Prostate gland (tissue), 2 donors: ENCODE measurements at regions not wholly inside any gene's neighbourhood (a gene's known extent, or its start where the extent isn't known, plus 50 kb on each side); places are given as distances from the start of the nearest gene placed in this dataset.

ENCODE experiments used
- DNase-seq: peaks from one replicate; pipeline ENCODE4 v3.0.0-alpha.2; 2019; ENCODE audit warnings: low spot score
- H3K27ac ChIP-seq, 2 donors: fragments of 200-600 bp; sonication (generic); 2 replicates each; pipeline ENCODE4 v1.5.1; 2017 to 2019
- H3K27me3 ChIP-seq: fragments of 200-600 bp; sonication (generic); replicated peaks from 2 replicates; pipeline ENCODE4 v1.5.1; 2019; ENCODE audit not compliant: insufficient read depth
- H3K36me3 ChIP-seq, 2 donors: fragments of 200-600 bp; sonication (generic); 1 replicate in 1 of 2; 2 replicates in 1 of 2; pipeline versions ENCODE4 v1.5.1 to v1.8.1; 2017 to 2019
- H3K4me1 ChIP-seq: fragments of 200-600 bp; sonication (generic); replicated peaks from 2 replicates; pipeline ENCODE4 v1.5.1; 2019
- H3K4me3 ChIP-seq, 2 donors: fragments of 200-600 bp; sonication (generic); 2 replicates each; pipeline ENCODE4 v1.5.1; 2017 to 2019
- H3K9me3 ChIP-seq: fragments of 200-600 bp; sonication (generic); 2 replicates; pipeline ENCODE4 v1.5.1; 2017
- CTCF ChIP-seq, 4 experiments: fragments of 200-600 bp in 2 of 4; fragments of 450-650 bp in 2 of 4; sonication (generic) in 2 of 4; IDR thresholded peaks; 1 replicate in 3 of 4; 2 replicates in 1 of 4; pipeline ENCODE4 v1.5.1; 2016 to 2019; ENCODE audit warnings: antibody characterized with exemption in 4 of 4, mild to moderate bottlenecking in 2 of 4, moderate library complexity in 2 of 4
- POLR2A ChIP-seq: fragments of 450-650 bp; IDR thresholded peaks from one replicate; pipeline ENCODE4 v1.6.1; 2016; ENCODE audit warnings: antibody characterized with exemption, mild to moderate bottlenecking
- POLR2AphosphoS5 ChIP-seq: sonication (generic); formaldehyde crosslinking; IDR thresholded peaks from one replicate; pipeline ENCODE4 v1.6.1; 2017; ENCODE audit warnings: antibody characterized with exemption
- WGBS: methylation state at CpG from one replicate; pipeline ENCODE4 v1.1.5; 2018; 5-methylcytosine and 5-hydroxymethylcytosine counted together
- intact Hi-C: fragments of 100-400 bp; cut with DNase I; formaldehyde crosslinking; loops from one replicate; pipeline ENCODE4 v1.14.2; 2022

- no peaks in the 10 kb centered on the region for H3K27me3 ChIP-seq
- no peaks in the 10 kb centered on the region for H3K36me3 ChIP-seq
- intact Hi-C loops, result no loop called here
- DNase-seq, result no peak
- H3K4me1 ChIP-seq, result peaks cover 4% of the 10 kb centered on the region
- no peaks in the 10 kb centered on the region for H3K9me3 ChIP-seq
- WGBS, result 88% methylated on average over 11 of the region's 11 CpGs
- TF ChIP-seq POLR2AphosphoS5 (no peak), CTCF (IDR thresholded peaks at IDR 0.05) (no peak), POLR2A (no peak)
- no peak overlapping the region for H3K4me3 ChIP-seq
- H3K27ac ChIP-seq, result no peak overlapping the region
Observed at GRCh38 chr2:85951351-85952067, 62.7 kb upstream of the ST3GAL5 start.

GRCh38 chr2:85950743-85951142, 62.0 kb upstream of the ST3GAL5 start:
- TF ChIP-seq POLR2A (no peak), POLR2AphosphoS5 (no peak), CTCF (IDR thresholded peaks at IDR 0.05) (no peak)
- Histone ChIP-seq H3K36me3 (no peaks in the 10 kb centered on the region), H3K27me3 (no peaks in the 10 kb centered on the region), H3K27ac (no peak overlapping the region), H3K4me3 (no peak overlapping the region), H3K9me3 (no peaks in the 10 kb centered on the region), H3K4me1 (peaks cover 4% of the 10 kb centered on the region)
- intact Hi-C loops, result no loop called here
- DNase-seq, result no peak
- WGBS, result 92% methylated on average over 4 of the region's 4 CpGs

- Histone ChIP-seq H3K9me3 (no peaks in the 10 kb centered on the region), H3K4me1 (peaks cover 4% of the 10 kb centered on the region), H3K36me3 (no peaks in the 10 kb centered on the region), H3K4me3 (no peak overlapping the region), H3K27ac (no peak overlapping the region), H3K27me3 (no peaks in the 10 kb centered on the region)
- TF ChIP-seq POLR2AphosphoS5 (no peak), CTCF (IDR thresholded peaks at IDR 0.05) (no peak), POLR2A (no peak)
- 90% methylated on average over 5 of the region's 5 CpGs for WGBS
- DNase-seq, result no peak
- intact Hi-C loops, result no loop called here
Observed at GRCh38 chr2:85949280-85949679, 60.5 kb upstream of the ST3GAL5 start.

DNA sequence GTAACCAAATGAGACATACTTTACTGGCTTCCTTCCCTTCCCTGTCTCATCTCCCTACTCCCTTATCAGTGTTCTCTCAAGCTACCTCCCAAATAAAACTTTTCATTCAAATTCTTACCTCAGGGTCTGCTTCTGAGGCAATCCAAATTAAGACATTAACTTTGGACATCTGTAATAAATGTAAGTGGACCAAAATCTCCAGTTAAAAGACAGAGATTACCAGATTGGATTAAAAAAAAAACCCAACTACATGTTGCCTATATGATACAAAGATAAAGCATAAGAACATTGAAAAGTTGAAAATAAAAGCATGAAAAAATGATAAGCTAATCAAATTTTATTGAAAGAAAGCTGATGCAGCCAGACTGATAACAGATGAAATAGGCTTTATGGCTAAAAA, 58.8 kb upstream of the ST3GAL5 start:
- H3K27ac ChIP-seq, result no peak overlapping the region
- no peak for TF ChIP-seq POLR2A
- TF ChIP-seq POLR2AphosphoS5, result no peak
- TF ChIP-seq CTCF (IDR thresholded peaks at IDR 0.05), result no peak
- H3K27me3 ChIP-seq, result no peaks in the 10 kb centered on the region
- intact Hi-C loops, result no loop called here
- no peaks in the 10 kb centered on the region for H3K36me3 ChIP-seq
- DNase-seq, result no peak
- no peak overlapping the region for H3K4me3 ChIP-seq
- H3K9me3 ChIP-seq, result no peaks in the 10 kb centered on the region
- no peaks in the 10 kb centered on the region for H3K4me1 ChIP-seq

- H3K27me3 ChIP-seq, result no peaks in the 10 kb centered on the region
- TF ChIP-seq POLR2A (no peak), POLR2AphosphoS5 (no peak), CTCF (IDR thresholded peaks at IDR 0.05) (no peak)
- intact Hi-C loops, result no loop called here
- no peaks in the 10 kb centered on the region for H3K9me3 ChIP-seq
- no peak overlapping the region for H3K27ac ChIP-seq
- H3K4me3 ChIP-seq, result no peak overlapping the region
- H3K4me1 ChIP-seq, result no peaks in the 10 kb centered on the region
- no peak for DNase-seq
- no peaks in the 10 kb centered on the region for H3K36me3 ChIP-seq
Observed at GRCh38 chr2:85945586-85945985, 56.8 kb upstream of the ST3GAL5 start.
